Uterus (tissue), 2 donors: ENCODE measurements at regions not wholly inside any gene's neighbourhood (a gene's known extent, or its start where the extent isn't known, plus 50 kb on each side); places are given as distances from the start of the nearest gene placed in this dataset.

Source experiments
- CTCF ChIP-seq, 4 experiments: fragments of 200-600 bp in 2 of 4; fragments of 450-650 bp in 2 of 4; sonication (generic) in 2 of 4; IDR thresholded peaks; one replicate each; pipeline ENCODE4 v1.5.1; 2016 to 2019; ENCODE audit warnings: antibody characterized with exemption in 4 of 4, mild to moderate bottlenecking in 2 of 4, moderate library complexity in 1 of 4
- POLR2A ChIP-seq, 2 donors: fragments of 450-650 bp; IDR thresholded peaks; one replicate each; pipeline ENCODE4 v1.6.1; 2016; ENCODE audit warnings: antibody characterized with exemption in 2 of 2, mild to moderate bottlenecking in 1 of 2, moderate library complexity in 1 of 2

GRCh38 chr22:48210812-48211211, 1448.4 kb downstream of the TBC1D22A start:
- no peak for TF ChIP-seq CTCF (IDR thresholded peaks at IDR 0.05)
- TF ChIP-seq POLR2A (IDR thresholded peaks at IDR 0.05), result no peak
